HT1080 (cell line): ENCODE measurements at regions not wholly inside any gene's neighbourhood (a gene's known extent, or its start where the extent isn't known, plus 50 kb on each side); places are given as distances from the start of the nearest gene placed in this dataset.

Experiments used
- DNase-seq: peaks from one replicate; pipeline ENCODE4 v3.0.0-alpha.2; 2015; ENCODE audit warnings: low read depth

- no peak for DNase-seq
Observed at GRCh38 chr3:104546301-104546700, 820.4 kb upstream of the ALCAM start.

GRCh38 chr3:104547031-104547430, 819.7 kb upstream of the ALCAM start:
- DNase-seq: no peak

- no peak for DNase-seq
Observed at GRCh38 chr3:104548401-104548800, 818.3 kb upstream of the ALCAM start.

- DNase-seq: no peak
Observed at GRCh38 chr3:104549099-104549714, 817.5 kb upstream of the ALCAM start.

- no peak for DNase-seq
Observed at GRCh38 chr3:104553121-104553520, 813.6 kb upstream of the ALCAM start.

GRCh38 chr3:104554425-104554824, 812.3 kb upstream of the ALCAM start:
- DNase-seq: no peak

GRCh38 chr3:104555728-104556127, 811.0 kb upstream of the ALCAM start:
- no peak for DNase-seq

GRCh38 chr3:104556372-104557078, 810.2 kb upstream of the ALCAM start:
- no peak for DNase-seq

GRCh38 chr3:104561324-104561723, 805.4 kb upstream of the ALCAM start:
- DNase-seq: no peak

GRCh38 chr3:104564045-104564643, 802.6 kb upstream of the ALCAM start:
- peak; percentile 62 for DNase-seq

- no peak for DNase-seq
Observed at GRCh38 chr3:104566054-104566453, 800.7 kb upstream of the ALCAM start.

- DNase-seq: no peak
Observed at GRCh38 chr3:104575634-104576033, 791.1 kb upstream of the ALCAM start.

GRCh38 chr3:104578558-104578957, 788.2 kb upstream of the ALCAM start:
- DNase-seq: no peak

GRCh38 chr3:104582092-104582491, 784.6 kb upstream of the ALCAM start:
- DNase-seq: peak; percentile 31

GRCh38 chr3:104584682-104585081, 782.0 kb upstream of the ALCAM start:
- no peak for DNase-seq

GRCh38 chr3:104586344-104586743, 780.4 kb upstream of the ALCAM start:
- no peak for DNase-seq

- peak; percentile 20 for DNase-seq
Observed at GRCh38 chr3:104588442-104588841, 778.3 kb upstream of the ALCAM start.

GRCh38 chr3:104591776-104592175, 774.9 kb upstream of the ALCAM start:
- DNase-seq: no peak

GRCh38 chr3:104594491-104594890, 772.2 kb upstream of the ALCAM start:
- no peak for DNase-seq

- DNase-seq: no peak
Observed at GRCh38 chr3:104596054-104596453, 770.7 kb upstream of the ALCAM start.

- DNase-seq: peak; percentile 65
Observed at GRCh38 chr3:104596551-104596950, 770.2 kb upstream of the ALCAM start.

- no peak for DNase-seq
Observed at GRCh38 chr3:104598848-104599511, 767.7 kb upstream of the ALCAM start.
